ENCODE measurements at regions not wholly inside any gene's neighbourhood (a gene's known extent, or its start where the extent isn't known, plus 50 kb on each side); places are given as distances from the start of the nearest gene placed in this dataset.

- no peak for DNase-seq (ENCODE audit: unreplicated experiment)
- POLR2A ChIA-PET = no interaction called here
- intact Hi-C loops (cut with micrococcal nuclease) = no loop called here
- CTCF ChIA-PET = no interaction called here
- TF ChIP-seq, protein P1, sequence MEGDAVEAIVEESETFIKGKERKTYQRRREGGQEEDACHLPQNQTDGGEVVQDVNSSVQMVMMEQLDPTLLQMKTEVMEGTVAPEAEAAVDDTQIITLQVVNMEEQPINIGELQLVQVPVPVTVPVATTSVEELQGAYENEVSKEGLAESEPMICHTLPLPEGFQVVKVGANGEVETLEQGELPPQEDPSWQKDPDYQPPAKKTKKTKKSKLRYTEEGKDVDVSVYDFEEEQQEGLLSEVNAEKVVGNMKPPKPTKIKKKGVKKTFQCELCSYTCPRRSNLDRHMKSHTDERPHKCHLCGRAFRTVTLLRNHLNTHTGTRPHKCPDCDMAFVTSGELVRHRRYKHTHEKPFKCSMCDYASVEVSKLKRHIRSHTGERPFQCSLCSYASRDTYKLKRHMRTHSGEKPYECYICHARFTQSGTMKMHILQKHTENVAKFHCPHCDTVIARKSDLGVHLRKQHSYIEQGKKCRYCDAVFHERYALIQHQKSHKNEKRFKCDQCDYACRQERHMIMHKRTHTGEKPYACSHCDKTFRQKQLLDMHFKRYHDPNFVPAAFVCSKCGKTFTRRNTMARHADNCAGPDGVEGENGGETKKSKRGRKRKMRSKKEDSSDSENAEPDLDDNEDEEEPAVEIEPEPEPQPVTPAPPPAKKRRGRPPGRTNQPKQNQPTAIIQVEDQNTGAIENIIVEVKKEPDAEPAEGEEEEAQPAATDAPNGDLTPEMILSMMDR (IDR thresholded peaks at IDR 0.05; ENCODE audit: unreplicated experiment) = no peak
- Mint-ChIP-seq H3K9me3 (ENCODE audit: unreplicated experiment) (no peaks in the 10 kb centered on the region), H3K27ac (ENCODE audit: low read depth, unreplicated experiment) (no peak overlapping the region), H3K27me3 (ENCODE audit: insufficient read depth, unreplicated experiment) (peaks cover 48% of the 10 kb centered on the region), H3K4me3 (ENCODE audit: unreplicated experiment) (no peak overlapping the region), H3K4me1 (ENCODE audit: insufficient read depth, unreplicated experiment) (no peaks in the 10 kb centered on the region), H3K36me3 (ENCODE audit: insufficient read depth, unreplicated experiment) (no peaks in the 10 kb centered on the region)
- no TSS peak for BruUV-seq (replicated peaks)
These were observed 155.4 kb downstream of the NRN1 start for GRCh38 chr6:5851261-5851757.

DNA sequence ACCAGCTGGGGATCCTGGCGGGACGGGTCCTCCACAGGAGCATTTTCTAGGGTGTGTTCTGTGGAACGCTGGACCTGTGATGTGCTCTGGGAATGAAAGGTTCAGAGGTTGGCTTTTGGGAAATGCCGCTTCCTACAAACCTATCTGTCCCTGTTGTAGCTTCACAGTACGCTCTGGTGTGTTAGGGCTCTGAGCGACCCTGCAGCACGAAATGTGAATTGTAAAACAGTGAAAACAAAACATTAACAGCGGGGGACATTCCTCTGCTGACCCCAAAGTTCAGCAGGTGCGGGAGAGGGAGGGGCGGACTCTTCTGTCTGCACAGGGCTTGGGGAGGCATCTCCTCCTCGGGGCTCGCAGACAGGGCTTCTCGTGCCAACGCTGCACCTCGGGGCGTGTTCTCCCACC is 155.9 kb downstream of the NRN1 start:
- no peak overlapping the region for H3K4me3 Mint-ChIP-seq (ENCODE audit: unreplicated experiment)
- peaks cover 53% of the 10 kb centered on the region for H3K27me3 Mint-ChIP-seq (ENCODE audit: insufficient read depth, unreplicated experiment)
- no TSS peak for BruUV-seq (replicated peaks)

GRCh38 chr6:5846889-5847288 is 159.8 kb downstream of the NRN1 start:
- DNase-seq (ENCODE audit: unreplicated experiment) = no peak
- no peak overlapping the region for H3K27ac Mint-ChIP-seq (ENCODE audit: low read depth, unreplicated experiment)
- H3K27me3 Mint-ChIP-seq (ENCODE audit: insufficient read depth, unreplicated experiment) = peaks cover 76% of the 10 kb centered on the region
- intact Hi-C loops (cut with micrococcal nuclease) = no loop called here
- ChIA-PET CTCF (no interaction called here), POLR2A (no interaction called here)
- BruUV-seq (replicated peaks) = no TSS peak
- H3K4me1 Mint-ChIP-seq (ENCODE audit: insufficient read depth, unreplicated experiment) = no peaks in the 10 kb centered on the region
- no peaks in the 10 kb centered on the region for H3K36me3 Mint-ChIP-seq (ENCODE audit: insufficient read depth, unreplicated experiment)
- no peak overlapping the region for H3K4me3 Mint-ChIP-seq (ENCODE audit: unreplicated experiment)
- TF ChIP-seq, protein P1 (IDR thresholded peaks at IDR 0.05; ENCODE audit: unreplicated experiment) = no peak
- H3K9me3 Mint-ChIP-seq (ENCODE audit: unreplicated experiment) = no peaks in the 10 kb centered on the region

More for the DNA sequence above, 155.9 kb downstream of the NRN1 start:
- ChIA-PET CTCF (no interaction called here), POLR2A (no interaction called here)
- intact Hi-C loops (cut with micrococcal nuclease) = no loop called here
- DNase-seq (ENCODE audit: unreplicated experiment) = no peak
- Mint-ChIP-seq H3K36me3 (ENCODE audit: insufficient read depth, unreplicated experiment) (no peaks in the 10 kb centered on the region), H3K9me3 (ENCODE audit: unreplicated experiment) (no peaks in the 10 kb centered on the region), H3K4me1 (ENCODE audit: insufficient read depth, unreplicated experiment) (no peaks in the 10 kb centered on the region), H3K27ac (ENCODE audit: low read depth, unreplicated experiment) (no peak overlapping the region)
- TF ChIP-seq, protein P1 (IDR thresholded peaks at IDR 0.05; ENCODE audit: unreplicated experiment) = no peak

- Mint-ChIP-seq H3K36me3 (ENCODE audit: insufficient read depth, unreplicated experiment) (no peaks in the 10 kb centered on the region), H3K27ac (ENCODE audit: low read depth, unreplicated experiment) (no peak overlapping the region), H3K27me3 (ENCODE audit: insufficient read depth, unreplicated experiment) (peaks cover 76% of the 10 kb centered on the region), H3K9me3 (ENCODE audit: unreplicated experiment) (no peaks in the 10 kb centered on the region), H3K4me1 (ENCODE audit: insufficient read depth, unreplicated experiment) (no peaks in the 10 kb centered on the region), H3K4me3 (ENCODE audit: unreplicated experiment) (no peak overlapping the region)
- ChIA-PET POLR2A (no interaction called here), CTCF (no interaction called here)
- no peak for DNase-seq (ENCODE audit: unreplicated experiment)
- TF ChIP-seq, protein P1 (IDR thresholded peaks at IDR 0.05; ENCODE audit: unreplicated experiment) = no peak
- intact Hi-C loops (cut with micrococcal nuclease) = no loop called here
- BruUV-seq (replicated peaks) = no TSS peak
These were observed 160.4 kb downstream of the NRN1 start for GRCh38 chr6:5846335-5846734.
